ENCODE measurements at regions not wholly inside any gene's neighbourhood (a gene's known extent, or its start where the extent isn't known, plus 50 kb on each side); places are given as distances from the start of the nearest gene placed in this dataset.

DNA sequence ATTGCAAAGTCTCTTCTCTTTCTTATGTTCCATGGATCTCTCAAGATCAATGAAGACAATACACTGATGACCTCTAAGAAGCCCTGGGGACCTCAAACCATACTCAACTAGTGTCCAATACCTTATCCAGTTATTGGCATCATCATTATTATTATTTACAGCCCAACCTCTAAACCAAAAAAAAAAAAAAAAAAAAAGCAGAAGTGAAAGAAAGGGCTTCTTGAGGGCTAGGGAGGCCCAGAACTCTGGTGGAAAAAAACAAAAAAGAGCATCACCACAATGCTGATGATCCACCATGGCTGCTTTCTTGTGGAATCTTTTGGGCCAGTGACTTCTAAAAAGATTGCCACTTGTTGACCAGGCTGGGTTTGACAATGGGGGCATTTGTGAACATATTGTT is 324.9 kb downstream of the LPIN1 start:
- ChIA-PET POLR2A (no interaction called here), CTCF (no interaction called here)

DNA sequence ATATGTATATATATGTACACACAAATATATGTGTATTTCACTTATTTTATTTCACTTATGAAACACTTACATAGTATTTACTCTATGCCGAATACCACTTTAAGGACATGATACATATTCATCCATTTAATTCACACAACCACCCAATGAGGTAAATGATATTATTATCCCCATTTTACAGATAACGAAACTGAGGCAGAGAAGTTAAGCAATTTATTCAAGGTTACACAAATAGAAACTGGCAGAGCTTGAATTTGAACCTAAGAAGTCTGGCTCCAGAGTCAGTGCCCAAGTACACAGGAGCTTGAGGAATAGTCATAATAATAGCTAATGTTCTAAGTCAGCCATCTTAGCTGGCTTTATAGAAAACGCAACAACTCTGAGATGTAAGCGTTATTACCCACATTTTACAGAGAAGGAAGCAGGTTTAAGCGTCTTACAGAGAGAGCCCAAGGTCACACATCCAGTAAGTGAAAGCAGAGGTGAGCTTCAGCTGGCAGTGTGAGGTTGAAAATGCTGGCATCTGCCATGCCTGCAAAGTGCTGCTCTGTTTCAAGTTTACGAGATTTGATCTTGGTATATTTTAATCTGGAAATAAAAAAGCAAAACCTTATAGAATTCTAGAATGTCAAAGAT is 326.9 kb downstream of the LPIN1 start:
- CTCF ChIA-PET: no interaction called here
- POLR2A ChIA-PET: no interaction called here

DNA sequence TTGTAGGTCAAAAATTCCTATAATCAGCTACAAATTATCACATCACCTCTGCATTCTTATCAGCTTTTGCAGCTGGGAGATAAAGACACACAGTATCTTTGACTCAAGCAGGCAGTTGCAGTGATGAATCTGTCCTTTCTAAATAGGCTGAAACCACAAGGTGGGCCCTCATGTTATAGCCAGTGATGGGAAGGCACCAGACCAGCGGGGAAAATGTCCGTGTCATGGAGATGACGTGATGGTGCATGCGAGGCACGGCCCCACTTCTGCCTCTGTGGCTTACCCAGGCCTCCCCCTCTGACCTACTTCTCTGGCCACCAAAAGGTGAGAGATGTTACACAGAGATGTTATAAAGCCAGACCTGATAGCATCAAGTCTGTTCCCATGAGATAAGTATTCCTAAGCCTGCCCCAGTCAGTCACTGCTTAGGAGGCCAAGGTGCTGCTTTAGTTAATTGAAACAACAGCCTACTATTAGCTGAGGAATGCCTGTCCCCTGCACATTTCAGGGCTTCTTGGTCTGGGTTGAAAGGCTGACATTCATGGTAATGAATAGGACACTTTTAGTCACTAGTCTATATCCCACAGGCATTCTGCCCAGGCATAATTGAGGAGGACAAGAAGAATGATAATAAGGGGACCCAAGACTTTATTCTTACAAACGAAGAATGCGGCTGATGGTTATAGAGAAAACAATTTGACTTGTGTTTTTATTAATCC is 327.9 kb downstream of the LPIN1 start:
- ChIA-PET POLR2A (no interaction called here), CTCF (no interaction called here)

- ChIA-PET CTCF (no interaction called here), POLR2A (no interaction called here)
Observed at GRCh38 chr2:12074845-12075217, 328.4 kb downstream of the LPIN1 start.

- POLR2A ChIA-PET: no interaction called here
- CTCF ChIA-PET: no interaction called here
Observed at GRCh38 chr2:12075603-12076002, 329.2 kb downstream of the LPIN1 start.

- POLR2A ChIA-PET: no interaction called here
- CTCF ChIA-PET: no interaction called here
Observed at GRCh38 chr2:12076810-12077209, 330.4 kb downstream of the LPIN1 start.

DNA sequence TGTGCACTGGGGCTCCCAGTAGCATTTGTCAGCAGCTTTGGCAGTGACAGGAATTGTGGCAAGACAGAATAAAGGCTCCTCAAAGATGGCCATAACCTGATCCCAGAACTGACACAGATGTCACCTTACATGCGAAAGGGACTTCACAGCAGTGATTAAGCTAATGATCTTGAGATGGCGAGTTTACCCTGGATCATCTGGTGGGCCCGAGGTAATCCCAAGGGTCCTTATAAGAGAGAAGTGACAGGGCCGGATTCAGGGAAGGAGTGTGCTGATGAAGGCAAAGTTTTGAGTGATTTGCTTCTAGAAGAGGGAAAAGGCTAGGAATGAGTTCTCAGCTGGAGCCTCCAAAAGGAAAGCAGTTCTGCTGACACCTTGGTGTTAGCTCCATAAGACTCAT is 333.9 kb downstream of the LPIN1 start:
- CTCF ChIA-PET: no interaction called here

DNA sequence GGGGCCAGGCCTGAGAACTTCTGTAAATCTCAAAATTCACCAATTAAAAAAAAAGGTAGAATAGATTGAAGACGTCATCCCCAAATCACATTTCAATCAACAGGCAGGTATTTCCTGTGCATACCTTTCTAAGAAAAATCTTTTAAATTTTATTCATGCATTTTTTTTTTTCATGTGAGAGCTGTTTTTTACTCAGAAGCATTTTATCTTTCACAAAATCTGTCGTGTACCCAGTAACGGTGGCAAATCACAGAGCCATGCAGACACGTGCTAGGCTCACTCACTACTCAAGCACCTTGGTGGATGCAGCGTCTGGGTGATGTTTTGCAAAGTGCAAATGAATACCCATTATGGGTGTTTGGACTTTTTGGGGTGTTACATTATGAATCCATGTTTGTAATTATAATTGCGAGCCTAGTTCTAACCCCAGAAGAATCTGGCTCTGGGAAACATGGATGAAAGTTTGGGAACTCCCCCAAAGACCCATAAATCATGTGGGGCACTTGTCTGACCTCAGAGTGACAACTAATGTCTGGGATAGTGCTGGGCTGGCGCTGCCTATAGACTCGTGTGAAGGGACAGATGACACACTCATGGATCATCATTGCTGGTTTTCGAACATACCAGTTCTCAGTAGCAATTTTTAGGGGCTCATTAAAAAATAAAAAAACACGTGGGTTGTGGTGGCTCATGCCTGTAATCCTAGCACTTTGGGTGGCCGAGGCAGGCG is 335.2 kb downstream of the LPIN1 start:
- POLR2A ChIA-PET: no interaction called here
- CTCF ChIA-PET: no interaction called here

More for the DNA sequence above, 333.9 kb downstream of the LPIN1 start:
- POLR2A ChIA-PET: no interaction called here

DNA sequence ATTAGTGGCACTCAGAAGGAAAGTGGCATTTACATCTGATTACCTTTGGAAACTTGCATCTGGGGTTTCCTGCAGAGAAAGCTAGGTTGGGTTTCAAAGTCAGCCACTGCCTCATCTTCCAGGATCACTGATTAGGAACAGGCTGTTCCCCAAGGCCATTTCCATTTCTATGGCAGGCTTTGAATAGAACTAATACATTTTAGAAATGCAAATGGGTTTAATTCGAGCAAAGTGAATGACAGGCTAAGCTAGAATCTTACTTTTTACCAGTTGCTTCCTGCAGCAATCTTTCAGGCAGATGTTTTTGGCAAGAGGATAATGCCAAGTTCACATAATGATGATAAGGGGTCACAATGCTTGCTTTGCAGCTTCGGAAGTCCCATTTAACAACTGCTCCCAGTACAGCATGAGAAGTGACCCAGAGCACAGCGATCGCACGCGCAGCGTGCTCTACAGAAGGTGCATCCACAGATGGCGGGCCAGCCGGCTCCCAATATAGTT is 336.7 kb downstream of the LPIN1 start:
- CTCF ChIA-PET: no interaction called here
- POLR2A ChIA-PET: no interaction called here

DNA sequence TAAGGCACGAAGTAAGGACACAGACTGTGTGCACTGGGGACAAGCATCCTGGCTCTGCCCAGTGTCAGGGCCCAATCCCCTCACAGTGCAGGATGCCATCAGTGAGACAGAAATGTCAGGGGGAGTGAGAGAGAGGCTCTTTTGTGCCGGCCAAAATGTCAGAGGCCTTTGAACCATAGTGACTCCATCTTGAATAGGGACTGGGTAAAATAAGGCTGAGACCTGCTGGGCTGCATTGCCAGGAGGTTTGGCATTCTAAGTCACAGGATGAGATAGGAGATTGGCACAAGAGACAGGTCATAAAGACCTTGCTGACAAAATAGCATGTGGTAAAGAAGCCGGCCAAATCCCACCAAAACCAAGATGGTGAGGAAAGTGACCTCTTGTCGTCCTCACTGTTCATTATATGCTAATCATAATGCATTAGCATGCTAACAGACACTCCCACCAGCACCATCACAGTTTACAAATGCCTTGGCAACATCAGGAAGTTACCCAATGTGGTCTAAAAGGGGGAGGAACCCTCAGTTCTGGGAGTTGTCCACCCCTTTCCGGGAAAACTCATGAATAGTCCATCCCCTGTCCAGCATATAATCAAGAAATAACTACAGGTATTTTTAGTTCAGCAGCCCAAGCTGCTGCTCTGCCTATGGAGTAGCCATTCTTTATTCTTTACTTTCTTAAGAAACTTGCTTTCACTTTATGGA is 337.4 kb downstream of the LPIN1 start:
- ChIA-PET POLR2A (no interaction called here), CTCF (no interaction called here)

DNA sequence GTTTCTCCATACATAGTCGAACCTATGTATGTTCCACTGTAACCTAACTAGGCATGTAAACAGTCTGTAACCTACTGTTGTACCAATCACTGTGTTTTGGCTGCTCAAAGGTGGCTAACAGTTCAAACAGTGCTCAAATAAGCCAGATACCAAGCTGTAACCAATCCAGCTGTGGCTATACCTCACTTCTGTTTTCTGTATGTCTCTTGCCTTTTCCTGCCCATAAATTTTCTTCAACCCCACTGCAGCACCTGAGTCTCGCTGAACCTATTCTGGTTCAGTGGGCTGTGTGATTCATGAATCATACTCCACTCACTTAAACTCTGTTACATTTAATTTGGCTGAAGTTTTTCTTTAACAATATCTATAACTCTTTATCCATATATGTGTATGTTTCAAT is 340.7 kb downstream of the LPIN1 start:
- CTCF ChIA-PET: no interaction called here
- POLR2A ChIA-PET: no interaction called here

DNA sequence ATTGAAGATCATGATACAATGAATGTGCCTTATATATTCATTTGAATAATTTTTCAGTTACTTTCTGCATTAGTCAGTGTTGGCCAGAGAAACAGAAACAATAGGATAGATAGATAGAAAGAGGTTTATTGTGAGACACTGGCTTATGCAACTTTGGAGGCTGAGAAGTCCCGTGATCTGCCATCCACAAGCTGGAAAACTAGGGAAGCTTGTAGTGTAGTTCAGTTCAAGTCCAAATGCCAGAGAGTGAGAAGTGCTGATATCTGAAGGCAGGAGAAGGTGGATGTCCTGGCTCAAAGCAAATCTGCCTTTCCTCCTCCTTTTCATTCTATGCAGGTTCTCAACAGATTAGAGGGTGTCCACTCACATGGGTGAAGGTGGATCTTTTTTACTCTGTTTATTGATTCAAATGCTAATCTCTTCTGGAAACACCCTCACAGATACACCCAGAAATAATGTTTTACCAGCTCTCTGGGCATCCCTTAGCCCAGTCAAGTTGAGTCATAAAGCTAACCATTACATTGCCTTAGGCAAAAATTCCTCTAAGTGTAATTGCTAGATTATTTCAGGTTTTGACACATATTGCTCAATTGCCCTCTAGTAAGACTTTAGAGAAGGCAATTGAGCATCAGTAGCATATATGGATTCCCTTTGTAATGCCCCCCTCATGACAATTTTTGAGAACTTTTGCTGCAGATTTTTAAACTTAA is 341.4 kb downstream of the LPIN1 start:
- POLR2A ChIA-PET: no interaction called here
- CTCF ChIA-PET: interaction anchor here (0.6 kb wide), 1 partner anchor 433 kb away, joined by 3 read pairs; no protein-coding TSS in a partner anchor

- ChIA-PET POLR2A (no interaction called here), CTCF (no interaction called here)
Observed at GRCh38 chr2:12089001-12089400, 342.6 kb downstream of the LPIN1 start.

DNA sequence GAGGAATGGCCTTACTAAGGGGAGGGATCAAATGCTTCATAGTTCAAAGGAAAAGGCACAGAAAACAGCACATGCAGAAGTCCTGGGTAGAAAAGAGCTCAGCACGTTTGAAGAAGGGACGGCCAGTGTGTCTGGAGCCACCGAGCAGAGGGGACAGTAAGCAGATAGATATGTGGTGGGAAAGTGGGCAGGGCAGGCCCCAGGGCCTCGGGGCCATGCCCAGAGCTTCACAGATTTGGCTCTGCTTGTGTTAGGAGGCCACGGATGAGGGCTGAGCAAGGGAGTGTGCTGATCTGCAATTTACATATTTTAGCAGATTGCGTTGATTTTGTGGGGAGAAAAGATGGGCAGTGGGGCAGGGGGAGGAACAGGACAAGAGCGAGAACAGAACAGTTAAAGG is 343.1 kb downstream of the LPIN1 start:
- CTCF ChIA-PET: no interaction called here
- POLR2A ChIA-PET: no interaction called here

DNA sequence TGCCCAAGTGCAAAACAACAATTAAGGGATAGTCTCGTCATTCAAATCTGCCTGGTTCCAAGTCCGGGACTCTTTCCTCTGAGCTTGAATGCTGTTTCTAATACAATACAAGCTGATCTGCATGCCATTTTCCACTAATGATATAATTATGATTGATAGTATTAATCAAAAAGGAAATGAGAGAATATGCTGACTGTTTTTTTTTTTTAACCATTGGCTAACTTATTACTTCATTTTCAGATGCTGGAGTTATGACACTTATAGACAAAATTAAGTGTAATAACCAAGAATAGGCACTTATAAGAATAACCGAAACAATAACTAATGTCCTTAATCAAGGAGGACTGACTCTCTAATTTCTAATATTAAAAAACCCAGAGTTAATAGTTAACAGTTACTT is 343.6 kb downstream of the LPIN1 start:
- ChIA-PET CTCF (no interaction called here), POLR2A (no interaction called here)

GRCh38 chr2:12090590-12090989 is 344.2 kb downstream of the LPIN1 start:
- CTCF ChIA-PET: no interaction called here
- POLR2A ChIA-PET: no interaction called here

GRCh38 chr2:12091201-12091806 is 344.9 kb downstream of the LPIN1 start:
- ChIA-PET POLR2A (no interaction called here), CTCF (no interaction called here)

GRCh38 chr2:12094134-12094533 is 347.7 kb downstream of the LPIN1 start:
- ChIA-PET CTCF (no interaction called here), POLR2A (no interaction called here)

- POLR2A ChIA-PET: no interaction called here
- CTCF ChIA-PET: no interaction called here
Observed at GRCh38 chr2:12096051-12096787, 349.8 kb downstream of the LPIN1 start.

Data from activated CD8-positive, alpha-beta memory T cell treated with anti-CD3 and anti-CD28 coated beads for 36 hours (primary cell).